Esophagus muscularis mucosa (tissue), 4 donors: ENCODE measurements at regions not wholly inside any gene's neighbourhood (a gene's known extent, or its start where the extent isn't known, plus 50 kb on each side); places are given as distances from the start of the nearest gene placed in this dataset.

ENCODE experiments used
- DNase-seq: peaks from one replicate; pipeline ENCODE4 v3.0.0-alpha.2; 2017; ENCODE audit errors: extremely low spot score
- H3K27ac ChIP-seq, 4 donors: fragments of 200-600 bp; sonication (generic); replicated peaks in 1 of 4; 1 replicate in 3 of 4; 2 replicates in 1 of 4; pipeline ENCODE4 v1.5.1; 2016 to 2019; ENCODE audit warnings: mild to moderate bottlenecking in 1 of 4
- H3K27me3 ChIP-seq, 4 donors: fragments of 200-600 bp; sonication (generic); one replicate each; pipeline versions ENCODE4 v1.5.1 to v1.6.0; 2016 to 2019
- H3K36me3 ChIP-seq, 4 donors: fragments of 200-600 bp; sonication (generic); one replicate each; pipeline ENCODE4 v1.5.1; 2016 to 2019
- H3K4me1 ChIP-seq, 4 donors: fragments of 200-600 bp; sonication (generic); one replicate each; pipeline ENCODE4 v1.5.1; 2016 to 2019
- H3K4me3 ChIP-seq, 4 donors: fragments of 200-600 bp; sonication (generic); 1 replicate in 2 of 4; 2 replicates in 2 of 4; pipeline ENCODE4 v1.5.1; 2016 to 2019; ENCODE audit warnings: mild to moderate bottlenecking in 4 of 4, moderate library complexity in 1 of 4
- H3K9me3 ChIP-seq, 4 donors: fragments of 200-600 bp; sonication (generic); 1 replicate in 3 of 4; 2 replicates in 1 of 4; pipeline ENCODE4 v1.5.1; 2016 to 2019
- CTCF ChIP-seq, 3 experiments: fragments of 200-600 bp in 2 of 3; fragments of 450-650 bp in 1 of 3; sonication (generic) in 2 of 3; IDR thresholded peaks; one replicate each; pipeline ENCODE4 v1.5.1; 2017 to 2019; ENCODE audit warnings: antibody characterized with exemption in 3 of 3, mild to moderate bottlenecking in 2 of 3, moderate library complexity in 1 of 3
- EP300 ChIP-seq: sonication (generic); formaldehyde crosslinking; IDR thresholded peaks from one replicate; pipeline ENCODE4 v1.6.1; 2017; ENCODE audit warnings: antibody characterized with exemption
- POLR2A ChIP-seq: fragments of 450-650 bp; IDR thresholded peaks from one replicate; pipeline ENCODE4 v1.6.1; 2017; ENCODE audit warnings: antibody characterized with exemption, moderate library complexity, mild to moderate bottlenecking, low read depth
- POLR2AphosphoS5 ChIP-seq, 2 donors: sonication (generic); formaldehyde crosslinking; IDR thresholded peaks; one replicate each; pipeline ENCODE4 v1.6.1; 2017; ENCODE audit warnings: antibody characterized with exemption in 2 of 2
- WGBS: methylation state at CpG from one replicate; pipeline ENCODE4 v1.1.5; 2018; 5-methylcytosine and 5-hydroxymethylcytosine counted together
- intact Hi-C: fragments of 100-400 bp; cut with DNase I; formaldehyde crosslinking; loops from one replicate; pipeline ENCODE4 v1.15.1; 2023

- 29% methylated on average over 15 of the region's 15 CpGs for whole genome bisulfite sequencing
- Histone ChIP-seq H3K27ac (peak overlapping the region; percentile 81 to 91 (median 88)), H3K27me3 (no peaks in the 10 kb centered on the region), H3K9me3 (no peaks in the 10 kb centered on the region), H3K36me3 (no peaks in the 10 kb centered on the region), H3K4me3 (peak overlapping the region in 2 of 4 donors; percentile 5 to 17), H3K4me1 (peaks cover 14 to 90% (median 79%) of the 10 kb centered on the region in 4 donors)
- intact Hi-C loops, result loop anchor here (10.0 kb wide), 1 partner anchor 62 kb away; no protein-coding TSS in a partner anchor
- DNase-seq, result peak; percentile 92
- TF ChIP-seq CTCF (IDR thresholded peaks at IDR 0.05), result peak in 1 of 3 experiments; percentile 22
- peak; percentile 81 to 91 for TF ChIP-seq POLR2AphosphoS5 (IDR thresholded peaks at IDR 0.05)
- no peak for TF ChIP-seq POLR2A
- peak; percentile 81 for TF ChIP-seq EP300
Measured at GRCh38 chr6:137776786-137777686, 90.0 kb upstream of the TNFAIP3 start.

- no peak overlapping the region for H3K4me3 ChIP-seq
- peak; percentile 66 for DNase-seq
- intact Hi-C loops, result loop anchor here (2.0 to 10.0 kb wide), 2 partner anchors 63 to 89 kb away; partner anchors contain the start of gene TNFAIP3
- H3K4me1 ChIP-seq, result peaks cover 14 to 96% (median 83%) of the 10 kb centered on the region in 4 donors
- 76% methylated on average over 1 of the region's 1 CpG for WGBS
- H3K27me3 ChIP-seq, result no peaks in the 10 kb centered on the region
- no peaks in the 10 kb centered on the region for H3K9me3 ChIP-seq
- no peaks in the 10 kb centered on the region for H3K36me3 ChIP-seq
- TF ChIP-seq POLR2A, result no peak
- TF ChIP-seq POLR2AphosphoS5 (IDR thresholded peaks at IDR 0.05), result peak in 1 of 2 donors; percentile 62
- peak overlapping the region; percentile 81 to 91 (median 88) for H3K27ac ChIP-seq
Measured at GRCh38 chr6:137777687-137778075, 89.4 kb upstream of the TNFAIP3 start.

DNA sequence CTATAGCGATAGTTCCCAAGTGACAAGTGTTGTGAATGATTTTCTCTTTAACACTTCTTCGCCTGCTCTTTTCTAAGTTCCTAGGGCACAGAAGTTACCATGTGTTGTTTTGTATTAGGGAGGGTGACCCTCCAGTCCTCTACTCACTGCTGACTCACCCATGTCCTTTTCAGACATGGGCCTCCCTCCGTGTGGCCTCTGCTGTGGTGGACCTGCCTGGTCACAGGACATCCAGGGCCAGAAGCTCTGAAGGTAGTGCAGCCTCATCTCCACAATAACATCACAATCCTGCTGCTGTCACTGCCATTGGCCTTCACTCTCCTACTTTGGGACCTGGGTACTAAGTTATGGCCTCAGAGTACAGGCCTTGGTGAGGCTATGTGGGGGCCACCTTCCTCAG is 87.1 kb upstream of the TNFAIP3 start:
- Histone ChIP-seq H3K9me3 (no peaks in the 10 kb centered on the region), H3K27ac (peak overlapping the region; percentile 81 to 91 (median 88)), H3K4me3 (no peak overlapping the region), H3K4me1 (peaks cover 14 to 91% (median 84%) of the 10 kb centered on the region in 4 donors), H3K36me3 (no peaks in the 10 kb centered on the region), H3K27me3 (no peaks in the 10 kb centered on the region)
- 84% methylated on average over 3 of the region's 3 CpGs for WGBS
- intact Hi-C loops, result loop anchor here (2.0 to 10.0 kb wide), 2 partner anchors 65 to 87 kb away; partner anchors contain the start of gene TNFAIP3
- no peak for DNase-seq
- no peak for TF ChIP-seq POLR2A
- TF ChIP-seq POLR2AphosphoS5 (IDR thresholded peaks at IDR 0.05), result peak in 1 of 2 donors; percentile 5

GRCh38 chr6:137780447-137781034 is 86.5 kb upstream of the TNFAIP3 start:
- Histone ChIP-seq H3K27ac (peak overlapping the region; percentile 81 to 91 (median 88)), H3K36me3 (no peaks in the 10 kb centered on the region), H3K4me1 (peaks cover 12 to 85% (median 80%) of the 10 kb centered on the region in 4 donors), H3K4me3 (no peak overlapping the region), H3K27me3 (no peaks in the 10 kb centered on the region), H3K9me3 (no peaks in the 10 kb centered on the region)
- no peak for DNase-seq
- TF ChIP-seq EP300, result no peak
- peak in 1 of 2 donors; percentile 61 for TF ChIP-seq POLR2AphosphoS5 (IDR thresholded peaks at IDR 0.05)
- 35% methylated on average over 7 of the region's 7 CpGs for WGBS
- intact Hi-C loops, result no loop called here

GRCh38 chr6:137781639-137782038 is 85.4 kb upstream of the TNFAIP3 start:
- no peak for TF ChIP-seq POLR2AphosphoS5 (IDR thresholded peaks at IDR 0.05)
- no peak for TF ChIP-seq CTCF (IDR thresholded peaks at IDR 0.05)
- TF ChIP-seq POLR2A, result no peak
- TF ChIP-seq EP300, result no peak
- WGBS, result 88% methylated on average over 3 of the region's 3 CpGs
- Histone ChIP-seq H3K4me1 (peaks cover 5 to 74% (median 69%) of the 10 kb centered on the region in 4 donors), H3K4me3 (no peak overlapping the region), H3K36me3 (no peaks in the 10 kb centered on the region), H3K9me3 (no peaks in the 10 kb centered on the region), H3K27me3 (no peaks in the 10 kb centered on the region), H3K27ac (peak overlapping the region; percentile 81 to 91 (median 88))
- intact Hi-C loops, result no loop called here
- DNase-seq, result no peak
